GM21447 (cell line): ENCODE measurements at regions not wholly inside any gene's neighbourhood (a gene's known extent, or its start where the extent isn't known, plus 50 kb on each side); places are given as distances from the start of the nearest gene placed in this dataset.

Source experiments
- ATAC-seq: cut with Tn5 transposase; IDR thresholded peaks from one replicate; pipeline ENCODE4 v1.9.1; 2021; ENCODE audit not compliant: unreplicated experiment

DNA sequence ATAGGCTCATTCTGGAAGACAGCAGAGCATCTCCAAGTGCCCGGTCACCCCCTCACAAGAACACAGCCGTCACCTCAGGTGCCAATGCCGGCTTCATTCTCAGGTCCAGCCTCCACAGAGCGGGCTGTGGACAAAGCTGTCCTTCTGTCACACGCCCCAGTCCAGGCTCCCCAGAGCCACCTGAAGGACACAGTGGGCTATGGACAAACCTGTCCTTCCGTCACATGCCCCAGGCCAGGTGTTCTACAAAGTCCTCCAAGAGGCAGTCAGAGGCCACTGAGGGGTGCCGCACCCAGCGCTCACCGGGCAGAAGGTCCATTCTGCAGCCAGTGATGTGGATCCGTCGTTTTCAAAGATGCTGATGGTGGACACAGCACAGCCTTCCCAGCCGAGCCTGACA is 173.2 kb upstream of the PPP2R2D start:
- ATAC-seq: no peak

- no peak for ATAC-seq
These were observed 172.3 kb upstream of the PPP2R2D start for GRCh38 chr10:131728286-131729228.

DNA sequence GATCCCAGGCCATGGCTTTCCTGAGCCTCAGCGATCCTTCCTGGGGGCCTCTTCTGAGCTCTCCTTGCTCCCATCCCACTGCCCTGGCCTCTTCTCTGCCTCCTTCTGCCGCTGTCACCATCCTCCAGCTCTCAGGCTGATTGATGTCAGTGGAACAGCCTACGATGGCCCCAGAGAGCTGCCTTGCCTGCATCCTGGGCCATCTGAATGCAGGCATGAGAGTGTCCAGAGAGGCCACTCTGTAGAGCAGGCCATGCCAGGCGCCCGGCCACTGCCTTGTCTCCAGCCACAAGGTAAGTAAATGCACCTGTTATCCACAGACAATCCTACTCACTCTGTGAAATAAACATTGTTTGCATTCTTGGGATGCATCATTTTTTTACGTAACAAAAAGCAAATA is 171.4 kb upstream of the PPP2R2D start:
- ATAC-seq: no peak

- no peak for ATAC-seq
These were observed 170.7 kb upstream of the PPP2R2D start for GRCh38 chr10:131729938-131730660.

DNA sequence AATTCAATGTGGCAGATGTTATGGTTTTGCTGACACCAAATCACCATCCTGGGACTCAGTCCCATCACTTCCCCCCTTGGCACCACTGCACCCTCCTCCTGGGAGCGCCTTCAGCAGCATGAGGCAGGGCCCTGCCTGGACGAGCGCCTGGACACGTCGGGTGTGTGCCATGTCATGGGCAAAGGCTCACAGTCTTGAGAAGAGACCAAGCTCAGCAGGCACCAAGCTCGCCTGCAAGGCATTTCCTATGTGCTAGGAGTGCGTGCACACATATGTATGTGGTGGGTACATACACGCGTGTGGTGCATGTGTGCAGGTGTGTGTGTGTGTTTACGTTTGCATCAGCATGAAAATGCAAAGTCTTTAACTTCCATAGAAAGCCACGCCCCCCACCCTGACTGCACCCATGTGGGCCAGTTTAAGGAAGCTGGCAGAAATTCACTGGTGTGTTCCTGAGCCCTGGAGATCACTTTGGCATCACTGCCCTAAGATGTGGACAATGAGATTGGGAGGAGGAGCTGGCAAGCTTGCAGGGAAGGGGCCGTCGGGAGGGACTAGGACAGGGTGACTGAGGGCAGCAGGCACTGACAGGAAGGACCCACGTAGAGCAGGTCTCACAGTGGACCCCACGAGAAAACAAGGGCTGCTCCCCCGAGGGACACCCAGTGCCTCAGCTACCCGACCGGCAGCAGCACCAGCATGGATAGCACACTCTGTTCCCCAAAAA is 169.9 kb upstream of the PPP2R2D start:
- no peak for ATAC-seq

DNA sequence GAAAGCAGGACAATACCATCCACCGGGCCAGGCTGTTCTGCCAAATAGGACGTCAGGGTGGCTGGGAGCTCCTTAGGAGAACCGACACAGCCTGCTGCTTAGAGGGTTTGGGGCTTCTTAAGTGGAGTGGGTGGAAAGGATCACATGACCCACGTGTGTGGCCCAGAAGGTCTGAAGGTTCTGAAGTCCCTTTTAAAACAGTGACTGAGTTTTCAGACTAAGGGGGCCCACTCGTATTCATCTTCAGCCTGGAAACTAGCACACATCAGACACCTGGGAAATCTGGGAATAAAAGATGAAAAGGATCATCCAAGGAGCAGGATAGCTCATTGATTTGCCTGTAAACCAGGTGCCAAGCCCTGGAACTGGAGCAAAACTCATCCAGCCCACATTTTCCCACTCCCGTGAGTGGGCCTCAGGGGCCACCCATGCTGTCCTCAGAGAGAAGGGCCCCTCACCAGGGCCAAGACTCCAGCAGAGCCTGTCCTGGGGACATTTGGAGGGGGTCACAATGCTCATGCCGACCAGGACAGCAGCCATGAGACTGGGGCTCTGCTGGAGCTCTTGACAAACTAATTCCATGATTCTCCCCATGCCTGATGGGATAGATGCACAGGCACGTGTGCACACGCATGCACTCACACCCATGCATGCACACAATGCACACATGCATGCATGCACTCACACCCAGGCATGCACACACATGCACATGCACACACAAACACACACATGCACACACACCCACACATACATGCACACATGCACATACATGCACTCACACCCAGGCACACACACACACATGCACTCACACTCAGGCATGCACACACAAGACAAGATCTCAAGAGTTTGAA is 168.8 kb upstream of the PPP2R2D start:
- no peak for ATAC-seq

- no peak for ATAC-seq
These were observed 168.1 kb upstream of the PPP2R2D start for GRCh38 chr10:131732631-131733127.

- no peak for ATAC-seq
These were observed 167.2 kb upstream of the PPP2R2D start for GRCh38 chr10:131733596-131733995.

DNA sequence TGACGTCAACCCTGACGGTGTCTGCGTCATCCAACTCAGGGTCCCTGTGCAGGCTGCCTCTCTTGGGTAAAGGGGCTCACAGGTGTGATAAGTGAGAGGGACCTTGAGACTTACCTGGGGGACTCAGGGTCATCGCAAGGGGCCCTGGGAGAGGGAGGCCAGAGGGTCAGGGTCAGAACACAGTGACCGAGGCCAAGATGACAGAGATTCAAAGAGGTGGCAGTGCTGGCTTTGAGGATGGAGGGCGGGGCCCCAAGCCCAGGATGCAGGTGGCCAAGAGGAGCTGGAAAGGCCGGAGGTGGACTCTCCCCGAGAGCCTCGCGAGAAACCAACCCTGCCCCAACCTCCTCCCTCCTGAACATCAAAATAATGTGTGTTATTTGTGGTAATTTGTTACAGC is 165.2 kb upstream of the PPP2R2D start:
- ATAC-seq: no peak

DNA sequence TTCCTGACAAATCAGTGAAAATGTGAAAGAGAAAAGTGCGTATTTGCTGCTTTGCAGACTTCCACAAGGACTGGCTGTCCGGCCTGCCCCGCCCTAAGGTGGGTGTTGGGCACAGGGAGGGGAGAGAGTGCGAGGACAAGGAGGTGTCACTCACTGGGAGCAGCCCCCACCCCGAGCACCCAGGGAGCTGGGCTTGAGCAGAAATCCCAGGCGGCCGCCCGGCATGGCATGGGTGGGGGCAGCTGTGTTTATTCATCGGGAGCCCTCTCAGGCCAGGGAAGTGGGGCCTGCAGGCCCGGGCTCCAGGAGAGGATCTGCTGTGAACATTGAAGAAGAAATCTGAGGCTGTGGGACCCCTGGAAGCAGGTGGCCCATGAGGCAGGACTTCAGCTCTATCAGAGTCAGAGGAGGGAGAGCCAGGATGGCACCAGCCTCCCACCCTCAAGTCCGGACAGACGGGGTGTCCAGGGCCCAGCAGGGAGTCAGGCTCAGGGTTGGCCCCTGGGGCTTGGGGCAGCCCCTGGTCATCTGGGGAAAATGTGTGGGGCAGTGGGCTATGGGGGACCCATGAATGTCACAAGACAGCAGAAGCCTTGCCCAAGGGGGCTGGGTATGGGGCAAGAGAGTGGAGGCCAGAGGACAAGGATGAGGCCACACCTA is 164.4 kb upstream of the PPP2R2D start:
- no peak for ATAC-seq

GRCh38 chr10:131737543-131738395 is 163.0 kb upstream of the PPP2R2D start:
- ATAC-seq: no peak

DNA sequence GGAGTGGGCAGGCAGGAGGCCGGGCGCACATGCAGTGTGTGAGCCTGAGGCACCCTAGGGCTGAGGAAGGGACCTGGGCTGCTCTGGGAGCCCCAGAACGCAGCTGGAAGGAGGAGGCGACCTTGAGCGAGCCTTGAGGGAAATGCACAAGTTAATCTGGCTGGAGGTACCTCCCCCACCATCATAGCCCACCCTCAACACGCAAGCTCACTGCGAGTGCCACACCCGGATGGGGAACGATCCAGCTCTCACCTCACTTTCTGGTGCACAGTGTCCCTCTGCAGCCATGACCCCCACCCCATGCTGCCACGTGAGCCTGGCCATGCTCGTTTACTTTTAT is 162.4 kb upstream of the PPP2R2D start:
- no peak for ATAC-seq

- ATAC-seq: no peak
These were observed 161.6 kb upstream of the PPP2R2D start for GRCh38 chr10:131739206-131739605.

DNA sequence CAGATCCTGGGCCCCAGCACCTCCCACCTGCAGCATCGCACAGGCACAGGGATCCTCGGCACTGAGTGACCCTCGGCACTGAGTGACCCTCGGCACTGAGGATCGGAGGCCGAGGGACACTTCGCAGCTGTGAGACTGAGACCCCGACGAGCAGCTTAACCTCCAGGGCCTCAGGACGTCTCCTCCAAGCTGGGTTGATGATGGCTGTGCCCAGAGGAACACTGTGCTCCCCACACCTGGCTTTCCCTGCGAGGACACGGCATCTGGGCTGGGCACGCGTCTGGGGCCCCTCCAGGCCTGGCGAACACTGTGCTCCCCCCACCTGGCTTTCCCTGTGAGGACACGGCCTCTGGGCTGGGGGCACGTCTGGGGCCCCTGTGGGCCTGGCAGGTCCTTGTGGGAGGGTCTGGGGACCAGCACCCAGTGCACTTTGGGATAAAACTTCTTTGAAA is 158.3 kb upstream of the PPP2R2D start:
- ATAC-seq: no peak

DNA sequence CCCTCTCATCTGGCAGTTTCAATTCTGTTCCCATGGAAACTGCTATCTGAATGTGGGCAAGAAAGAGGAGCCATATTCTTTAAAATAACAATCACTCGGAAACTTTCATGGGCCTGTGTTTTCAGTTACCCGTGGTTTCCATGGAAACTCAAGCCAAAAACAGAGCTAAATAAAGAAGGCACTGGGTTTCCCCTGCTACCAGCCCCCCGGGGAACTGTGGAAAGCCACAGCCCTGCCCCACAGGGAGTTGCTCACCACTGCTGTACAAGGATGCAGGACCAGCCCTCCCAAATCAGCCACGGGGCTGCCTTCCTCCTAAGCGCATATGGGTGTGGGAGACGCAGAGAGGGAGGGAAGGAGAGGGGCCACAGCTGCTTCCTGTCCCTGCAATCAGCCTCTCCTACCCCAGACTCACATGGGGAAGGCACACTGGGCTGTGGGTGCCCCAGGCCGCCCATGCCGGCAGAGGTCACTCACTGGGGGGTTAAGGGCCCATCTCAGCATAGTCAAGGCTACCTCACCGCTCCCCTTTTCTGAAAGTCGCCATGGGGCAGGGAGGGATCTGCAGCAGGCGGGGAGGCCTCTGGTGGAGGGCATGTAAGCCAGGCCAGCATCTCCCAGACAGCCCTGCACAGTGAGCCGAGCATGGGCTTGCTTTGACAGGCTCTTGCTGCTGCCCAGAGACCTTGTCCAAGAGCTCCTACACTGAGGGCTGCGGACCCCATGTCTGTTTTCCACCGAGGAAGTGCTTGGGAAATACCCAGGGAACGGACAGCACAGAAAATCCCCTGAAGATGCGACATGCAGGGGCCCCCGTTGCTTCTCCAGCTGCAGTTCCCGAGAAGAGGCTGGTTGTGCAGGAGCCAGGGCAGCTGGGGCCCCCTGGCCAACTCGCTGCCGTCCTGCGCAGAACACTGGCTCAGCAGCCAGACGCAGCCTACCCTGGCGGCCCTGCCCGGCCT is 157.3 kb upstream of the PPP2R2D start:
- peak; percentile 77 for ATAC-seq

GRCh38 chr10:131744346-131744745 is 156.5 kb upstream of the PPP2R2D start:
- no peak for ATAC-seq

- ATAC-seq: no peak
These were observed 155.2 kb upstream of the PPP2R2D start for GRCh38 chr10:131745591-131745990.

- no peak for ATAC-seq
These were observed 154.5 kb upstream of the PPP2R2D start for GRCh38 chr10:131746241-131746711.
